Sigmoid colon (tissue), 6 donors: ENCODE measurements at regions not wholly inside any gene's neighbourhood (a gene's known extent, or its start where the extent isn't known, plus 50 kb on each side); places are given as distances from the start of the nearest gene placed in this dataset.

Experiments
- DNase-seq: peaks from one replicate; pipeline ENCODE4 v3.0.0-alpha.2; 2019
- H3K27ac ChIP-seq, 4 donors: fragments of 200-600 bp; sonication (generic); one replicate each; pipeline ENCODE4 v1.5.1; 2016 to 2019; ENCODE audit warnings: mild to moderate bottlenecking in 1 of 4
- H3K27me3 ChIP-seq, 3 donors: fragments of 200-600 bp; sonication (generic); one replicate each; pipeline ENCODE4 v1.5.1; 2019; ENCODE audit warnings: mild to moderate bottlenecking in 1 of 3
- H3K36me3 ChIP-seq, 4 donors: fragments of 200-600 bp; sonication (generic); one replicate each; pipeline ENCODE4 v1.5.1; 2016 to 2019
- H3K4me1 ChIP-seq, 4 donors: fragments of 200-600 bp; sonication (generic); one replicate each; pipeline ENCODE4 v1.5.1; 2017 to 2019
- H3K4me3 ChIP-seq, 4 donors: fragments of 200-600 bp; sonication (generic); one replicate each; pipeline ENCODE4 v1.5.1; 2017 to 2019; ENCODE audit warnings: mild to moderate bottlenecking in 2 of 4, moderate library complexity in 1 of 4
- H3K9me3 ChIP-seq, 4 donors: fragments of 200-600 bp in 3 of 4; sonication (generic) in 3 of 4; one replicate each; pipeline versions ENCODE4 v1.5.1 to v1.6.1; 2013 to 2019
- CTCF ChIP-seq, 4 experiments: fragments of 450-650 bp in 3 of 4; fragments of 200-600 bp in 1 of 4; IDR thresholded peaks; one replicate each; pipeline ENCODE4 v1.5.1; 2016 to 2019; ENCODE audit warnings: antibody characterized with exemption in 4 of 4, mild to moderate bottlenecking in 3 of 4, moderate library complexity in 2 of 4
- EP300 ChIP-seq, 4 donors: sonication (generic); formaldehyde crosslinking; IDR thresholded peaks; one replicate each; pipeline ENCODE4 v1.6.1; 2017; ENCODE audit warnings: antibody characterized with exemption in 4 of 4
- POLR2A ChIP-seq, 2 donors: fragments of 450-650 bp; IDR thresholded peaks; one replicate each; pipeline ENCODE4 v1.6.1; 2016; ENCODE audit warnings: antibody characterized with exemption in 2 of 2, mild to moderate bottlenecking in 2 of 2, moderate library complexity in 2 of 2
- POLR2AphosphoS5 ChIP-seq, 4 donors: sonication (generic); formaldehyde crosslinking; IDR thresholded peaks; one replicate each; pipeline ENCODE4 v1.6.1; 2017; ENCODE audit warnings: antibody characterized with exemption in 4 of 4
- WGBS, 2 donors: extraction: QIAGEN DNeasy Blood & Tissue Kit; methylation state at CpG; one replicate each; pipeline ENCODE4 v1.1.7; 2013; 5-methylcytosine and 5-hydroxymethylcytosine counted together
- intact Hi-C: fragments of 100-400 bp; cut with DNase I; formaldehyde crosslinking; loops from one replicate; pipeline ENCODE4 v1.15.1; 2023
- donor health status: healthy with polysubstance abuse.
- donor health status: healthy.

- Histone ChIP-seq H3K9me3 (no peaks in the 10 kb centered on the region), H3K4me1 (peaks cover 0 to 36% (median 21%) of the 10 kb centered on the region in 4 donors), H3K27ac (peak overlapping the region; percentile 73 to 85 (median 81)), H3K27me3 (no peaks in the 10 kb centered on the region), H3K4me3 (no peak overlapping the region), H3K36me3 (no peaks in the 10 kb centered on the region)
- TF ChIP-seq POLR2AphosphoS5 (IDR thresholded peaks at IDR 0.05) (no peak), POLR2A (IDR thresholded peaks at IDR 0.05) (no peak), CTCF (IDR thresholded peaks at IDR 0.05) (no peak), EP300 (IDR thresholded peaks at IDR 0.05) (no peak)
- no peak for DNase-seq
- 34 to 62% methylated on average over 5 of the region's 5 CpGs for WGBS, 2 donors
- intact Hi-C loops = loop anchor here (5.0 kb wide), 1 partner anchor 86 kb away; no protein-coding TSS in a partner anchor
Observed at GRCh38 chr3:73718326-73719110, 93.8 kb upstream of the PDZRN3 start.

GRCh38 chr3:73716418-73716817 lies 91.7 kb upstream of the PDZRN3 start:
- DNase-seq = no peak
- Histone ChIP-seq H3K27ac (no peak overlapping the region), H3K9me3 (no peaks in the 10 kb centered on the region), H3K4me3 (no peak overlapping the region), H3K4me1 (peaks cover 0 to 34% (median 21%) of the 10 kb centered on the region in 4 donors), H3K36me3 (no peaks in the 10 kb centered on the region), H3K27me3 (no peaks in the 10 kb centered on the region)
- TF ChIP-seq POLR2A (IDR thresholded peaks at IDR 0.05) (no peak), POLR2AphosphoS5 (IDR thresholded peaks at IDR 0.05) (no peak), CTCF (IDR thresholded peaks at IDR 0.05) (no peak), EP300 (IDR thresholded peaks at IDR 0.05) (no peak)
- intact Hi-C loops = loop anchor here (5.0 kb wide), 1 partner anchor 84 kb away; no protein-coding TSS in a partner anchor
- WGBS, 2 donors = 91 to 92% methylated on average over 3 of the region's 3 CpGs

GRCh38 chr3:73710340-73710739 lies 85.6 kb upstream of the PDZRN3 start:
- no peaks in the 10 kb centered on the region for H3K4me1 ChIP-seq
- no peaks in the 10 kb centered on the region for H3K36me3 ChIP-seq
- no peak for DNase-seq
- no peak overlapping the region for H3K27ac ChIP-seq
- TF ChIP-seq POLR2AphosphoS5 (IDR thresholded peaks at IDR 0.05) = no peak
- no peak for TF ChIP-seq CTCF (IDR thresholded peaks at IDR 0.05)
- TF ChIP-seq POLR2A (IDR thresholded peaks at IDR 0.05) = no peak
- TF ChIP-seq EP300 (IDR thresholded peaks at IDR 0.05) = no peak
- 93 to 94% methylated on average over 1 of the region's 1 CpG for WGBS, 2 donors
- H3K27me3 ChIP-seq = no peaks in the 10 kb centered on the region
- intact Hi-C loops = no loop called here
- H3K9me3 ChIP-seq = no peaks in the 10 kb centered on the region
- no peak overlapping the region for H3K4me3 ChIP-seq

GRCh38 chr3:73709712-73710111 lies 85.0 kb upstream of the PDZRN3 start:
- DNase-seq = no peak
- Histone ChIP-seq H3K36me3 (no peaks in the 10 kb centered on the region), H3K4me3 (no peak overlapping the region), H3K27me3 (no peaks in the 10 kb centered on the region), H3K27ac (no peak overlapping the region), H3K4me1 (no peaks in the 10 kb centered on the region), H3K9me3 (no peaks in the 10 kb centered on the region)
- no peak for TF ChIP-seq POLR2A (IDR thresholded peaks at IDR 0.05)
- TF ChIP-seq POLR2AphosphoS5 (IDR thresholded peaks at IDR 0.05) = no peak
- no peak for TF ChIP-seq CTCF (IDR thresholded peaks at IDR 0.05)
- no peak for TF ChIP-seq EP300 (IDR thresholded peaks at IDR 0.05)
- intact Hi-C loops = no loop called here
- 96% methylated on average over 1 of the region's 1 CpG for WGBS, 2 donors
